Astrocyte (in vitro differentiated cells and primary cell): ENCODE measurements at regions not wholly inside any gene's neighbourhood (a gene's known extent, or its start where the extent isn't known, plus 50 kb on each side); places are given as distances from the start of the nearest gene placed in this dataset.

Source experiments
- EZH2 ChIP-seq: IDR thresholded peaks from 2 replicates; pipeline ENCODE4 v1.6.1; 2012; ENCODE audit warnings: mild to moderate bottlenecking, low read length, inconsistent platforms; ENCODE audit not compliant: insufficient read depth
- TF ChIP-seq, protein P1 (sequence below): IDR thresholded peaks from 2 replicates; pipeline ENCODE4 v1.5.1; 2011; ENCODE audit warnings: low read depth, mild to moderate bottlenecking, inconsistent platforms, low read length, moderate library complexity; ENCODE audit not compliant: insufficient read depth

DNA sequence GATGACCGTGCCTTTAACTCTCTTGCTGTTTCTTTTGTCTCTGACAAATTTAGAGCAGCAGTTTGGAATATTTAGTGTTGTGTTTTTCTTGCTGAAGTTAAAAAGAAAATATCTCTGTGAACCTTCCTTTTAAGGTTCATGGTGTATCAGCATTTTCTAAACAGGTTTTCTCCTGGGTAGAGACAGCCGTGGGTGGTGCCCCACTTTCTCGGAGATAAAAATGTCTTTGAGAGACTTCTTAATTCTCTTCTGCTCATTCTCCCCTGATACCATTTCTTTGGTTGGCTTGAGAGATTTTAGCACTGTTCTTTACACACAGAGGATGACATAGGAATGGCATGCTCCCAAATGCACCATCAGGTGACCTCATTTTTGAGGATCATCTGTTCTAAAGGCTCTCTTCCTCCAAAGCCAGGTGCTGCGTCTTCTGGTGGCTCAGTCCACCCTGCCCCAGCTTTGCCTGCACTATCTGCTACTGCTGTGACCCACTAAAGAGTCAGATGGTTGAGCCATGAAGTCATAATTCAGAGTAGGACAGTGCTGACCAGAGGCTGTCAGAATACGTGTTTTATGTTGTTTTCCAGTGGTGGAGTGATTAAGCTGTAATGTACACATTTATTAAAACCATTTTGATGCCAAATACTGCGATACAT is 90.3 kb upstream of the SLC10A2 start:
- TF ChIP-seq, protein P1, sequence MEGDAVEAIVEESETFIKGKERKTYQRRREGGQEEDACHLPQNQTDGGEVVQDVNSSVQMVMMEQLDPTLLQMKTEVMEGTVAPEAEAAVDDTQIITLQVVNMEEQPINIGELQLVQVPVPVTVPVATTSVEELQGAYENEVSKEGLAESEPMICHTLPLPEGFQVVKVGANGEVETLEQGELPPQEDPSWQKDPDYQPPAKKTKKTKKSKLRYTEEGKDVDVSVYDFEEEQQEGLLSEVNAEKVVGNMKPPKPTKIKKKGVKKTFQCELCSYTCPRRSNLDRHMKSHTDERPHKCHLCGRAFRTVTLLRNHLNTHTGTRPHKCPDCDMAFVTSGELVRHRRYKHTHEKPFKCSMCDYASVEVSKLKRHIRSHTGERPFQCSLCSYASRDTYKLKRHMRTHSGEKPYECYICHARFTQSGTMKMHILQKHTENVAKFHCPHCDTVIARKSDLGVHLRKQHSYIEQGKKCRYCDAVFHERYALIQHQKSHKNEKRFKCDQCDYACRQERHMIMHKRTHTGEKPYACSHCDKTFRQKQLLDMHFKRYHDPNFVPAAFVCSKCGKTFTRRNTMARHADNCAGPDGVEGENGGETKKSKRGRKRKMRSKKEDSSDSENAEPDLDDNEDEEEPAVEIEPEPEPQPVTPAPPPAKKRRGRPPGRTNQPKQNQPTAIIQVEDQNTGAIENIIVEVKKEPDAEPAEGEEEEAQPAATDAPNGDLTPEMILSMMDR = no peak
- TF ChIP-seq EZH2 = no peak
